Thymus (tissue), 11 donors: ENCODE measurements at regions not wholly inside any gene's neighbourhood (a gene's known extent, or its start where the extent isn't known, plus 50 kb on each side); places are given as distances from the start of the nearest gene placed in this dataset.

Source experiments
- DNase-seq, 9 donors: peaks; one replicate each; pipeline ENCODE4 v3.0.0-alpha.2; 2013; ENCODE audit warnings: low spot score in 9 of 9, low read depth in 6 of 9, missing footprints in 1 of 9
- H3K27ac ChIP-seq, 2 donors: one replicate each; pipeline ENCODE4 v1.5.1; 2013; ENCODE audit warnings: control low read depth in 1 of 2, low read depth in 1 of 2, low read length in 1 of 2, mild to moderate bottlenecking in 1 of 2, moderate library complexity in 1 of 2
- H3K27me3 ChIP-seq, 2 donors: one replicate each; pipeline ENCODE4 v1.5.1; 2013; ENCODE audit warnings: low read length in 1 of 2; ENCODE audit not compliant: control insufficient read depth in 2 of 2, insufficient read depth in 1 of 2
- H3K36me3 ChIP-seq, 2 donors: one replicate each; pipeline ENCODE4 v1.5.1; 2013; ENCODE audit warnings: low read length in 1 of 2, mild to moderate bottlenecking in 1 of 2, moderate library complexity in 1 of 2; ENCODE audit not compliant: control insufficient read depth in 2 of 2, insufficient read depth in 2 of 2
- H3K4me1 ChIP-seq, 2 donors: one replicate each; pipeline ENCODE4 v1.5.1; 2013; ENCODE audit warnings: low read length in 2 of 2; ENCODE audit not compliant: control insufficient read depth in 2 of 2, insufficient read depth in 2 of 2
- H3K4me3 ChIP-seq, 2 donors: one replicate each; pipeline ENCODE4 v1.5.1; 2013; ENCODE audit warnings: low read length in 2 of 2, control low read depth in 1 of 2, mild to moderate bottlenecking in 1 of 2
- H3K9me3 ChIP-seq, 2 donors: one replicate each; pipeline ENCODE4 v1.5.1; 2013; ENCODE audit warnings: low read length in 1 of 2, mild to moderate bottlenecking in 1 of 2; ENCODE audit not compliant: control insufficient read depth in 2 of 2, insufficient read depth in 1 of 2
- WGBS: extraction: QIAGEN DNeasy Blood & Tissue Kit; methylation state at CpG from one replicate; pipeline ENCODE4 v1.1.7; 2013; 5-methylcytosine and 5-hydroxymethylcytosine counted together
- donor health status: healthy.

DNA sequence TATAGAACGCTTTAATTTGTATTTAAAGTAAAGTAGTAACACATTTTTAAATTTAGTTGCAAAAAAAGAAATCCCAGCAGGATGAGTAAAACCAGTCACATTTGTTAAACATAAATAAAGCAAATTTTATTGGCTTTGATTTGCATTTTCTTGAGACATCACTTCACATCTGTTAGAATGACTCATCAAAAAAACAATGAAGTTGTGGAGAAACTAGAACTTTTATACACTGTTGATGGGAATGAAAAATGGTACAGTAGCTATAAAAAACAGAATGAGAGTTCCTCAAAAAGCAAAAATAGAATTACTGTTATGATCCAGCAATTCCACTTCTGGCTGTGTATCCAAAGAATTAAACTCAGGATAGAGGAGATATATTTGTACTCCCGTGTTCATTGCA lies 454.0 kb upstream of the KLHL4 start:
- Histone ChIP-seq H3K27me3 (no peaks in the 10 kb centered on the region), H3K27ac (no peak overlapping the region), H3K9me3 (no peaks in the 10 kb centered on the region), H3K36me3 (no peaks in the 10 kb centered on the region), H3K4me1 (no peaks in the 10 kb centered on the region), H3K4me3 (no peak overlapping the region)
- WGBS, result 89% methylated on average over 2 of the region's 2 CpGs
- no peak for DNase-seq

DNA sequence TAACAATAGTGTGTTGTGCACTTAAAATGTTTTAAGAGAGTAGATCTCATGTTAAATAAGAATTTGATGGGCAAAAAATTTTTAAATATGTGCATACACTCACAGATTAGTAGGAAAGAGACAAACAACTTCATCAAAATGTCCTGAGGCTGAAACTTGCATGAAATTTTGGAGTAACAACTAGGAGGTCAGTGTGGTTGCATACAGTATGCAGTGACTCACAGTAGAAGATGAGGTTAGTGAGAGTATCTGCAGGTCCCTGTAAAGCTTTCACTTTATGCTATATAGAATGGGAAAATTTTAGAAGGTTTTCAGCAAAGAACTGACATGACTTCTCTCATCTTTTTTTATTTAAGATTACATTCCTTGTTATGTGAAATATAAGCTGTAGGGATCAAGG lies 453.1 kb upstream of the KLHL4 start:
- no peak overlapping the region for H3K27ac ChIP-seq
- no peaks in the 10 kb centered on the region for H3K4me1 ChIP-seq
- no peaks in the 10 kb centered on the region for H3K36me3 ChIP-seq
- H3K9me3 ChIP-seq, result no peaks in the 10 kb centered on the region
- H3K27me3 ChIP-seq, result no peaks in the 10 kb centered on the region
- no peak for DNase-seq
- no peak overlapping the region for H3K4me3 ChIP-seq

DNA sequence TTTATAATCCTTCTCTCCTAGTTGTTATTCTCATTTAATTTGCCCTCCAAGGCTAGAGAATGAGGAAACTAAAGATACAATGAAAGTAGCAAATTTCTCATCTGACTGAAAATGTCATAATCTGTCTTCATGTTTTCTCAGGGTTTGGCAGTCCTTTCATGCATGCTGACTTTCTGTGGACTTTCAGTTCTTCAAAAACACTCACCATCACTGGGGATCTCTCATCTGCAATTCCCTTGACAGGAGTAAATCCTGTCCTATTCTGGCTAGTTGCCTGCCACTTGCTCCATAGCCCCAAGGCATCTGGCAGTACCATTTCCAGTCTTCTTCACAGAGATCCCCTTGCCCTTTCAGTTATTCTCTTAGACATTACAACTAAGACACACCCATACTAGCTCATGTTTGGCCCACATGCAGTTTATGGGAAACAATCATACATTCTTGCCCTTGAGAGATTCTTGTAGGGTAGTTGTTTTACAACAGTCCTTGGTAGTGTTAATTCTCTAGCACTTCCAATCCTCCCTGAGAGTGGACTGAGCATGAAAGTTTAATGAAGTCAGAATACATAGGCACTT lies 449.7 kb upstream of the KLHL4 start:
- Histone ChIP-seq H3K27ac (no peak overlapping the region), H3K27me3 (no peaks in the 10 kb centered on the region), H3K9me3 (no peaks in the 10 kb centered on the region), H3K36me3 (no peaks in the 10 kb centered on the region), H3K4me1 (no peaks in the 10 kb centered on the region), H3K4me3 (no peak overlapping the region)
- DNase-seq, result no peak

DNA sequence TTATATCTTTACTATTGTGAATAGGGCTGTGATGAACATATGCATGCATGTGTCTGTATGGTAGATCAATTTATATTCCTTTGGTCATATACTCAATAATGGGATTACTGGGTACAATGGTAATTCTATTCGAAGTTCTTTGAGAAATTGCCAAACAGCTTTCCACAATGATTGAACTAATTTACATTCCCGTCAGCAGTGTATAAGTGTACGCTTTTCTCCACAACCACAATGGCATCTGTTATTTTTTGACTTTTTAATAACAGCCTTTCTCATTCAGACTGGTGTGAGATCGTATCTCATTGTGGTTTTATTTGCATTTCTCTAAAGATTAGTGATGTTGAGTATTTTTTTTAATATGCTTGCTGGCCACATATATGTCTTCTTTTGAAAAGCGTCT lies 439.4 kb upstream of the KLHL4 start:
- DNase-seq, result no peak
- no peaks in the 10 kb centered on the region for H3K9me3 ChIP-seq
- H3K36me3 ChIP-seq, result no peaks in the 10 kb centered on the region
- no peaks in the 10 kb centered on the region for H3K4me1 ChIP-seq
- WGBS, result 92% methylated on average over 5 of the region's 5 CpGs
- no peak overlapping the region for H3K4me3 ChIP-seq
- H3K27me3 ChIP-seq, result no peaks in the 10 kb centered on the region
- no peak overlapping the region for H3K27ac ChIP-seq

DNA sequence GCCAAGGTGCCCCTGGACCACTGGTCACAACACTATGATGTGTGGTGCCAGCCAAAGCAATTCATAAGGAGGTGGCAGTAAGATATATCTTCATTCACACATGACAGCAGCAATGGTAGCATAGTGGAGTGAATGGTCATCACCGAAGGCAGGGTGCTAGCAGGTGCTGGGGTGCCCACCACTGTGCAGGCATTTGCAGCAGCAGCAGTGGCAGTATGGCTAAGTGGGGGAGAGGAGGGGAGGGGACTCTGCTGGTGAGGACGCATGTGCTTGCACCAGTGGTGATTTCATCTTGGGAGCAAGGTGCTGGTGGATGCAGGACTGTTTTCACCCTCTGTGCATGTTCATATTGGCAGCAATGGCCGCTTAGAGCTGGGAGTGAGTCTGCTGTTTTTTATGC lies 419.1 kb upstream of the KLHL4 start:
- 91% methylated on average over 3 of the region's 3 CpGs for WGBS
- no peaks in the 10 kb centered on the region for H3K36me3 ChIP-seq
- H3K27ac ChIP-seq, result no peak overlapping the region
- DNase-seq, result no peak
- H3K4me3 ChIP-seq, result no peak overlapping the region
- H3K9me3 ChIP-seq, result no peaks in the 10 kb centered on the region
- no peaks in the 10 kb centered on the region for H3K27me3 ChIP-seq
- no peaks in the 10 kb centered on the region for H3K4me1 ChIP-seq

DNA sequence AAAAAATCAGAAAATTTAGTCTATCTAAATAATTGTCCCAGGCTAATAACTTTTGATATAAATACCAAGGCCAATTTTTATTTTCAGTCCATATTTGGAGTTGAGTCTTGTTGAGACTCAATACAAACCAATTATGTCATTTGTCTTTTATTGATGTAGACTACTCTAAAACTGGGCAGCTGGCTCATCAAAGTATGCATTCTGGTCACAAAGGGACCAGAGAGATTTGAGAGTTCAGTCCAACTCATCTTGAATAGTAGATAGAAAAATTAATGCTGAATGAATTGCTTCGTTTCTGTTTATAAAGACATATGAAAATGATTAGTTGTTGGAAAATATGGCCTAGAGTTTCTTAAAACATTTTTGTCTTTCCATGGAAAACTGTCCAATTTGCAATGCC lies 412.5 kb upstream of the KLHL4 start:
- no peak for DNase-seq
- Histone ChIP-seq H3K9me3 (peaks cover 0 to 5% of the 10 kb centered on the region in 2 donors), H3K27me3 (no peaks in the 10 kb centered on the region), H3K36me3 (no peaks in the 10 kb centered on the region), H3K4me3 (no peak overlapping the region), H3K27ac (no peak overlapping the region), H3K4me1 (no peaks in the 10 kb centered on the region)
- 82% methylated on average over 1 of the region's 1 CpG for WGBS

DNA sequence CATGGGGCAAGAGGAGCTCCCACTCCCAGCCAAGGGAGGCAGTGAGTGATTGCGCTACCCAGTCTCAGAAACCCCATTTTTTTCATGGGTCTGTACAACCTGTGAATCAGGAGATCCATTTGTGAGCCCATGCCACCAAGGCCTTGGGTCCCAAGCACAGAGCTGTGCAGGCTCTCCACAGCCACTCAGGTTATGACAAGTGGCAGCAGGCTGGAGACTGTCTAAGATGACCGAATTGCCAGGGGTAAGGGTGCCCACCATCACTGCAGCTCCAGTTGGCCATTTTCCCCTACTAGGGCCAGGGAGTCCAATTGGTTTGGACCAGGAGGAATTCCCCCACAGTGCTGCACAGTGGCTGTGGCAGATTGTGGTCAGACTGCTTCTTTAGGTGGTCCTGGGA lies 407.5 kb upstream of the KLHL4 start:
- H3K9me3 ChIP-seq, result peaks cover 0 to 7% of the 10 kb centered on the region in 2 donors
- H3K27me3 ChIP-seq, result no peaks in the 10 kb centered on the region
- no peaks in the 10 kb centered on the region for H3K36me3 ChIP-seq
- H3K27ac ChIP-seq, result no peak overlapping the region
- 47% methylated on average over 2 of the region's 2 CpGs for WGBS
- no peaks in the 10 kb centered on the region for H3K4me1 ChIP-seq
- DNase-seq, result no peak
- no peak overlapping the region for H3K4me3 ChIP-seq

DNA sequence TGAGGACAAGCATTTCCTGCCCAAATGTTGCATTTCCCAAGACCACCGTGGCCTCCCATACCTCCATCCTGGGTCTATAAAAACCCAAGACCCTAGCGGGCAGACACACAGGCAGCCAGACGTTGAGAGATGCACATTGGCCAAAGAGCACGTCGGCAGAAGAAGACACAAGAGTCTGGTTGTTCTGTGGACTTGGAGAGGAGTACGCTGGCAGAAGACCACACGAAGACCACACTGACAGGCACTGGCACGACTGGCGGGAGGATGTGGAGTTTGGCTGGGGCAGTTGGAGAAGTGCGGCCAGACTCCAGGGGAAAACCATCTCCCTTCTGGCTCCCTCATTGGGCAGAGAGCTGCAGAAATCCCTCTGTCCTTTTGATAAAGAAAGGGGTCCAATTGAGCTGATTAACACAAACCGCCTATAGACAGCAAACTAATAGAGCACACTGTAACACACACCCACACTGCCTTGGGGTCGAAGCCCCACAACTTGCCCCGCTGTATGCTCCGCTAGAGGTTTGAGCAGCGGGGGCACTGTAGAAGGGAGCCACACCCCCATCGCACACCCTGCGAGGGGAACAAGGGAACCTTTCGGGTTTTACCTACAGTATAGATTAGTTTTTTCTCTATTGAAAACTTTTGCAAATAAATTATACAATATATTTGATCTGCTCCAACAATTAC lies 376.7 kb upstream of the KLHL4 start:
- DNase-seq, result no peak
- Histone ChIP-seq H3K9me3 (no peaks in the 10 kb centered on the region), H3K4me1 (no peaks in the 10 kb centered on the region), H3K27ac (no peak overlapping the region), H3K27me3 (no peaks in the 10 kb centered on the region), H3K36me3 (no peaks in the 10 kb centered on the region), H3K4me3 (no peak overlapping the region)
- WGBS, result 95% methylated on average over 18 of the region's 18 CpGs

DNA sequence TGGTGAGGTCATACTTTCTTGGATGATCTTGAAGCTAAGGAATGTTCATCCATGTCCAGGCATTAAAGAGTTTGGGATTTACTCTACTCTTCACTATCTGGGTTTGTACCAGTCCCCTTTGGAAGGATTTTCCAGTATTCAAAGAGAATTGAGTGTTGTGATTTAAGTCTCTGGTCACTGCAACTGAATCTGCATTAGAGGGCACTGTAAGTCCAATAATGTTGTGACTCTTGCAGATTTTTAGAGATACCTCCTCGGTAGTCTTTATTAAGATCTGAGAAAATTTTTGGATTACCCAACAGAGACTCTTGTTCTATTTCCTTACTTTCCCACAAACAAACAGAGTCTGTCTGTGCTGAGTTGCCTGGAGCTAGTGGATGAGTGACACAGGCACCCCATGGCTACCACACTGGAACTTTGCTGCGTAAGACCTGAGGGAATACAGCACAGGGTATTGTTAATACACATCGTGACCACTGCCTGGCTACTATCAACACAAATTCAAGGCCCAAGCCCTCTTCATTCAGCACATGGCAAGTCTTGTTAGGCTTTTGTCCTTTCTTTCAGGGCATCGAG lies 357.1 kb upstream of the KLHL4 start:
- WGBS, result 66% methylated on average over 4 of the region's 4 CpGs
- Histone ChIP-seq H3K27ac (no peak overlapping the region), H3K27me3 (no peaks in the 10 kb centered on the region), H3K4me3 (no peak overlapping the region), H3K36me3 (no peaks in the 10 kb centered on the region), H3K9me3 (peaks cover 0 to 6% of the 10 kb centered on the region in 2 donors), H3K4me1 (no peaks in the 10 kb centered on the region)
- DNase-seq, result no peak
